Endothelial cell of umbilical vein (primary cell): ENCODE measurements at regions not wholly inside any gene's neighbourhood (a gene's known extent, or its start where the extent isn't known, plus 50 kb on each side); places are given as distances from the start of the nearest gene placed in this dataset.

ENCODE experiments used
- BruUV-seq: library from RNA; stranded (reverse); fragments of 400-500 nt; replicated peaks from 2 replicates; lab custom pipeline; 2021; lab: Mats Ljungman, UMichigan
- CTCF ChIA-PET: fragments of 300-600, 350-600 bp; sonication (Branson Sonifier 250); formaldehyde crosslinking; loops from one replicate; lab custom pipeline; 2021; ENCODE audit warnings: antibody characterized with exemption, inconsistent platforms; lab: Charles Lee
- POLR2A ChIA-PET: fragments of 300-600, 350-600 bp; sonication (Branson Sonifier 250); formaldehyde crosslinking; loops from one replicate; lab custom pipeline; 2021; ENCODE audit warnings: antibody characterized with exemption, inconsistent platforms; lab: Charles Lee
- DNase-seq: peaks from one replicate; pipeline ENCODE4 v3.0.0-alpha.2; 2011; ENCODE audit warnings: low read depth, low spot score
- FAIRE-seq: peaks from 2 replicates; lab custom pipeline; 2011; peaks lifted over from hg19 to GRCh38; lab: Jason Lieb, UNC
- H2AFZ ChIP-seq: 2 replicates; pipeline ENCODE4 v1.6.0; 2012; ENCODE audit warnings: low read depth, low read length, control low read depth, inconsistent platforms
- H3K27ac ChIP-seq: 2 replicates; pipeline ENCODE4 v1.5.1; 2011; ENCODE audit warnings: low read depth, mild to moderate bottlenecking, control low read depth, low read length, moderate library complexity; ENCODE audit not compliant: insufficient read depth
- H3K27me3 ChIP-seq, 2 experiments: 2 replicates each; pipeline versions ENCODE4 v1.6.0 to v1.6.1; 2011; ENCODE audit warnings: low read length in 2 of 2, mixed read lengths in 1 of 2; ENCODE audit not compliant: control insufficient read depth in 2 of 2, insufficient read depth in 2 of 2
- H3K36me3 ChIP-seq, 2 experiments: 2 replicates in 1 of 2; 3 replicates in 1 of 2; pipeline ENCODE4 v1.5.1; 2011; ENCODE audit warnings: low read length in 2 of 2, mild to moderate bottlenecking in 1 of 2, moderate library complexity in 1 of 2; ENCODE audit not compliant: control insufficient read depth in 2 of 2, insufficient read depth in 2 of 2; ENCODE audit errors: extremely low read depth in 1 of 2
- H3K4me1 ChIP-seq: 3 replicates; pipeline ENCODE4 v1.5.1; 2011; ENCODE audit warnings: mild to moderate bottlenecking, low read length; ENCODE audit not compliant: control insufficient read depth, insufficient read depth; ENCODE audit errors: extremely low read depth
- H3K4me2 ChIP-seq: 2 replicates; pipeline ENCODE4 v1.6.1; 2011; ENCODE audit warnings: low read length, control low read depth, mixed read lengths; ENCODE audit not compliant: insufficient read depth
- H3K4me3 ChIP-seq, 3 experiments: fragments of 200-600 bp in 1 of 3; sonication (generic), shearing (Covaris generic) in 1 of 3; replicated peaks in 1 of 3; 2 replicates each; pipeline ENCODE4 v1.5.1; 2011 to 2016; ENCODE audit warnings: control low read depth in 3 of 3, low read length in 3 of 3, mild to moderate bottlenecking in 2 of 3, inconsistent platforms in 1 of 3, low read depth in 1 of 3, moderate library complexity in 1 of 3; ENCODE audit not compliant: insufficient read depth in 1 of 3
- H3K79me2 ChIP-seq: 2 replicates; pipeline ENCODE4 v1.6.0; 2012; ENCODE audit warnings: low read length, inconsistent platforms; ENCODE audit not compliant: control insufficient read depth, insufficient read depth
- H3K9ac ChIP-seq: replicated peaks from 2 replicates; pipeline ENCODE3; 2011; ENCODE audit warnings: low read length, control low read depth; ENCODE audit not compliant: insufficient read depth; ENCODE audit errors: extremely low read depth
- H3K9me1 ChIP-seq: replicated peaks from 3 replicates; pipeline ENCODE4 v1.6.0; 2011; ENCODE audit warnings: mild to moderate bottlenecking, low read length; ENCODE audit not compliant: control insufficient read depth, insufficient read depth; ENCODE audit errors: extremely low read depth
- H3K9me3 ChIP-seq: replicated peaks from 2 replicates; pipeline ENCODE4 v1.5.1; 2012; ENCODE audit warnings: low read length, inconsistent platforms; ENCODE audit not compliant: control insufficient read depth, insufficient read depth
- H4K20me1 ChIP-seq: replicated peaks from 2 replicates; pipeline ENCODE3; 2011; ENCODE audit warnings: mild to moderate bottlenecking, low read length; ENCODE audit not compliant: control insufficient read depth, insufficient read depth; ENCODE audit errors: extremely low read depth
- EZH2 ChIP-seq: IDR thresholded peaks from 2 replicates; pipeline ENCODE4 v1.6.1; 2012; ENCODE audit warnings: borderline replicate concordance, low read depth, mild to moderate bottlenecking, moderate library complexity, low read length, inconsistent platforms; ENCODE audit not compliant: severe bottlenecking
- FOS ChIP-seq: IDR thresholded peaks from 2 replicates; pipeline ENCODE4 v1.6.1; 2011; ENCODE audit warnings: mild to moderate bottlenecking, low read length, moderate library complexity, borderline replicate concordance; ENCODE audit not compliant: insufficient read depth
- GATA2 ChIP-seq: IDR thresholded peaks from 2 replicates; pipeline ENCODE4 v1.7.0; 2011; ENCODE audit warnings: low read depth, mild to moderate bottlenecking, moderate library complexity, mixed read lengths, low read length; ENCODE audit not compliant: insufficient read length, insufficient read depth
- JUN ChIP-seq: IDR thresholded peaks from 2 replicates; pipeline ENCODE4 v1.6.1; 2011; ENCODE audit warnings: borderline replicate concordance, low read depth; ENCODE audit not compliant: insufficient read length, insufficient read depth
- MYC ChIP-seq: IDR thresholded peaks from one replicate; pipeline ENCODE4 v1.6.1; 2011; ENCODE audit warnings: mild to moderate bottlenecking, low read depth, low read length
- POLR2A ChIP-seq: IDR thresholded peaks from 2 replicates; pipeline ENCODE4 v1.6.1; 2012; ENCODE audit warnings: low read depth, mild to moderate bottlenecking, control low read depth, low read length
- POLR2AphosphoS5 ChIP-seq: IDR thresholded peaks from 2 replicates; pipeline ENCODE4 v1.6.1; 2012; ENCODE audit warnings: low read depth, mild to moderate bottlenecking, control low read depth, low read length, moderate library complexity; ENCODE audit not compliant: insufficient read depth
- dilution Hi-C: fragments of 300-500 bp; cut with MboI; formaldehyde crosslinking; loops from one replicate; pipeline ENCODE4 v1.15.0; 2019; ENCODE audit warnings: low sequenced_read_pairs; ENCODE audit not compliant: extremely low pct_ligation_motif_present
- intact Hi-C: fragments of 100-400 bp; cut with micrococcal nuclease; formaldehyde crosslinking; loops from one replicate; pipeline ENCODE4 v1.10.0; 2022
- TF ChIP-seq, protein P1 (sequence below): IDR thresholded peaks from 2 replicates; pipeline ENCODE4 v1.6.1; 2011; ENCODE audit not compliant: insufficient read depth, insufficient read length
- TF ChIP-seq, protein P2 (sequence below), 2 donors: IDR thresholded peaks; 1 replicate in 1 of 2; 2 replicates in 1 of 2; pipeline ENCODE4 v1.5.1; 2011; ENCODE audit warnings: low read length in 2 of 2, mild to moderate bottlenecking in 2 of 2, moderate library complexity in 2 of 2, control low read depth in 1 of 2, inconsistent platforms in 1 of 2, low read depth in 1 of 2; ENCODE audit not compliant: insufficient read depth in 1 of 2; ENCODE audit errors: extremely low read depth in 1 of 2

DNA sequence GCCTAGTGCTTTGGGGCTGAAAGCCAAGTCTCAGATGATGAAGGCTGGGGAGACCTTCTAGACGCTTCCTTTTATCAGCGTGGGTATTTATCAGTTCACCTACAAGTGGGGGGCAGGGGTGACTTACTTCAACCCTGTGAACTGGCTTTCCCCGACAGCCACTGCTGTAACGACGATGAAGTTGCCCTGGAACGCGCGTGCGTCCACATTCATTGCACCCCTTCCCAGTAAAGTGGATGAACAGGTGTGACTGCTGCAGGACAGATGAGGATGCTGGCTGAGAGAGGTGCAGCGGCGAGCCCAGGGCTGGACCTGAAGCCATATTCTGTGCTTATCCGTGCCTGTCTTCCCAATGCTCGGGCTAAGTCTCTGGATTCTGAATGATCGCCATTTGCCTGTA, 1122.3 kb downstream of the TBC1D22A start:
- no peak overlapping the region for H3K9ac ChIP-seq
- H3K9me3 ChIP-seq = peaks cover 3% of the 10 kb centered on the region
- no peaks in the 10 kb centered on the region for H3K4me1 ChIP-seq
- no peak overlapping the region for H3K27ac ChIP-seq
- no peak overlapping the region for H3K4me3 ChIP-seq
- no peak for FAIRE-seq
- no peaks in the 10 kb centered on the region for H3K79me2 ChIP-seq
- no peaks in the 10 kb centered on the region for H3K9me1 ChIP-seq
- H3K4me2 ChIP-seq = no peak overlapping the region
- intact Hi-C loops (no loop called here), dilution Hi-C loops (no loop called here)
- H3K36me3 ChIP-seq = no peaks in the 10 kb centered on the region
- ChIA-PET CTCF (no interaction called here), POLR2A (no interaction called here)
- no peaks in the 10 kb centered on the region for H4K20me1 ChIP-seq
- H3K27me3 ChIP-seq = no peaks in the 10 kb centered on the region
- no peak overlapping the region for H2AFZ ChIP-seq
- TF ChIP-seq POLR2AphosphoS5 (no peak), POLR2A (no peak), EZH2 (no peak), GATA2 (no peak), MYC (no peak)
- TF ChIP-seq, protein P1, sequence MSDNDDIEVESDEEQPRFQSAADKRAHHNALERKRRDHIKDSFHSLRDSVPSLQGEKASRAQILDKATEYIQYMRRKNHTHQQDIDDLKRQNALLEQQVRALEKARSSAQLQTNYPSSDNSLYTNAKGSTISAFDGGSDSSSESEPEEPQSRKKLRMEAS = no peak
- DNase-seq = no peak
- BruUV-seq = no TSS peak

DNA sequence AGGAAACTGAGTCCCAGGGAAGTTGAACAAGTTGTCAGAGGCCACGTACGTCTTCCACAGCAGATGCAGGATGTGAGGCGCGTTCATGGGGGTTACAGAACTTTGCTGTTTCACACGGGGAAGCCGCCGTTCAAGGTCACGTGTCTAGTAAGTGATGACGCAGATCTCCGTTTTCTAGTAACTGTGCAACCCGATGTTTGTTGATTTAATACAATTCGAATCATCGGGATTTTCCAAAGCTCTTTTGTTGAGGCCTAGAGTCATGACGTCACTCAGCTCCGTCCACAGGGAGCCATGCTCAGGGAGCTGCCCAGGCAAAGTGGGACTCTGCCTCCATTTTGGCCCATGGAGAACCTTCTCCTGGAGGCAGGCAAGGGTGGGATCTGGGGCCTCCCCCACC, 1121.8 kb downstream of the TBC1D22A start:
- Histone ChIP-seq H3K9me3 (peaks cover 6% of the 10 kb centered on the region), H4K20me1 (no peaks in the 10 kb centered on the region), H3K79me2 (no peaks in the 10 kb centered on the region), H3K4me2 (no peak overlapping the region), H3K4me1 (no peaks in the 10 kb centered on the region), H3K4me3 (no peak overlapping the region), H3K27ac (no peak overlapping the region), H3K9me1 (no peaks in the 10 kb centered on the region), H3K9ac (no peak overlapping the region), H2AFZ (no peak overlapping the region), H3K36me3 (no peaks in the 10 kb centered on the region), H3K27me3 (no peaks in the 10 kb centered on the region)
- FAIRE-seq (no peak), DNase-seq (no peak)
- ChIA-PET CTCF (no interaction called here), POLR2A (no interaction called here)
- no TSS peak for BruUV-seq
- intact Hi-C loops (no loop called here), dilution Hi-C loops (no loop called here)
- TF ChIP-seq GATA2 (no peak), EZH2 (no peak), MYC (no peak), FOS (no peak), JUN (no peak), POLR2A (no peak), POLR2AphosphoS5 (no peak)
- TF ChIP-seq, protein P2, sequence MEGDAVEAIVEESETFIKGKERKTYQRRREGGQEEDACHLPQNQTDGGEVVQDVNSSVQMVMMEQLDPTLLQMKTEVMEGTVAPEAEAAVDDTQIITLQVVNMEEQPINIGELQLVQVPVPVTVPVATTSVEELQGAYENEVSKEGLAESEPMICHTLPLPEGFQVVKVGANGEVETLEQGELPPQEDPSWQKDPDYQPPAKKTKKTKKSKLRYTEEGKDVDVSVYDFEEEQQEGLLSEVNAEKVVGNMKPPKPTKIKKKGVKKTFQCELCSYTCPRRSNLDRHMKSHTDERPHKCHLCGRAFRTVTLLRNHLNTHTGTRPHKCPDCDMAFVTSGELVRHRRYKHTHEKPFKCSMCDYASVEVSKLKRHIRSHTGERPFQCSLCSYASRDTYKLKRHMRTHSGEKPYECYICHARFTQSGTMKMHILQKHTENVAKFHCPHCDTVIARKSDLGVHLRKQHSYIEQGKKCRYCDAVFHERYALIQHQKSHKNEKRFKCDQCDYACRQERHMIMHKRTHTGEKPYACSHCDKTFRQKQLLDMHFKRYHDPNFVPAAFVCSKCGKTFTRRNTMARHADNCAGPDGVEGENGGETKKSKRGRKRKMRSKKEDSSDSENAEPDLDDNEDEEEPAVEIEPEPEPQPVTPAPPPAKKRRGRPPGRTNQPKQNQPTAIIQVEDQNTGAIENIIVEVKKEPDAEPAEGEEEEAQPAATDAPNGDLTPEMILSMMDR (IDR thresholded peaks at IDR 0.05; ENCODE audit: extremely low read depth in 1 of 2, insufficient read depth in 1 of 2, low read depth in 1 of 2, low read length in 2 of 2) = no peak
- TF ChIP-seq, protein P1 = no peak
